ENCODE measurements at regions not wholly inside any gene's neighbourhood (a gene's known extent, or its start where the extent isn't known, plus 50 kb on each side); places are given as distances from the start of the nearest gene placed in this dataset.

DNA sequence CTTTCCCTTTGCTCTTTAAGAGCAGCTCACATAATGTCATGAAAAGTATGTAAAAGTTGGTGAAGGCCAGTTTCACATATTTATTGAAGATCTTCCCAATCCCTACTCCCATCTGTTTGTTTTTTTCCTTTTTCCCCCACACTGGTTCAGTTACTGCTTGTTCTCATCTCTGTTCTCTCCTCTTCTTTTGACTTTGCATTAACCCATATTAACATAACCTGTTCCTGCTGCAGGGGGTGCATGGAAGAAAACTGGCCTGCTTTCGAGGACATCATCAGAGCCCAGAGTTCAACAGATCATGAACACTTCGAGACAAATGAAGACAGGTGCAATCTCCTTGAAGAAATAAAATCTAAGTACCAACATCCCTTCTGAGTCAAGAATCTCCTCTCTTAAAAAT lies 93.3 kb upstream of the FAM3C start:
- DNase-seq = no peak

DNA sequence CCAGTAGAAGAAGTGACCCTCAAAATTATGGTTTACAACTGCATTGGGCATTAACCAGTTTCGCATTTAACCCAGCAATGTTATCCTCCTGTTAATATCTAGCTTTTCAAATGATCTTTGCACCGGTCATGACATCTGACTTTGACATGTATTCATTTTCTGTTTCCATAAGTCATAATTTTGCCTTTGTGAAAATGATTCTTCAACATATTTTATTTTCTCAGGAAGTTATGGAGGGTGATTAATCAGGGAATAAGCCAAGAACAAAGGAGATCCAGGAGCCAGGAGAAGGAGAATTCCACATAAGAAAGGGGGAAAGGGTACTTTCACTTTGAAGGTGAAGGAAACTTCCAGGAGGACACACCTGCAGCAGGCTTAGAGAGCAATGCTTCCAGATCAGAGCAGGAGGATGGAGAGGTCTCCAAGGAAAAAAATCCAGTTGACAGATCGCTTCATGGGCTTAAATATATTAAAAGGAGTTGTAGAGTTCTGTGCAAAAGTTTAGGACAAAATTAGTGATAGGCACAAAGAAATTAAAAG lies 92.1 kb upstream of the FAM3C start:
- DNase-seq = no peak

DNA sequence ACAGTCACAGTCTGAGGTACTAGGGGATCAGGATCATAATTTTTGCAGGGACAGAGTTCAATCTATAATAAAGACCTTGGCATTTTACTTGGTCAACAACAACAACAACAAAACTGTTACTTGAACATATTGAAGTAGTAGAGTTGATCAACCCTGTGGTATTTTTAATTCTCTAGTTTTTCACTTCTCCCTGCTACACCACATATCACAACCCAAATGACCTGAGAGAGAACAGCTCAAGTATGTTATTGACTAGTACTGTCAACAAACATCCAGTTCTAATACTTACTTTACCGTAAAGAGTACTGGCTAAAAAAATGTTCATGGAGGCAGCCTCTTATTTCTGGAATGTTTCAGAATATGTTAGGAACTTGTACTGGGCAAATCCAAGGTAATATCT lies 90.5 kb upstream of the FAM3C start:
- no peak for DNase-seq

DNA sequence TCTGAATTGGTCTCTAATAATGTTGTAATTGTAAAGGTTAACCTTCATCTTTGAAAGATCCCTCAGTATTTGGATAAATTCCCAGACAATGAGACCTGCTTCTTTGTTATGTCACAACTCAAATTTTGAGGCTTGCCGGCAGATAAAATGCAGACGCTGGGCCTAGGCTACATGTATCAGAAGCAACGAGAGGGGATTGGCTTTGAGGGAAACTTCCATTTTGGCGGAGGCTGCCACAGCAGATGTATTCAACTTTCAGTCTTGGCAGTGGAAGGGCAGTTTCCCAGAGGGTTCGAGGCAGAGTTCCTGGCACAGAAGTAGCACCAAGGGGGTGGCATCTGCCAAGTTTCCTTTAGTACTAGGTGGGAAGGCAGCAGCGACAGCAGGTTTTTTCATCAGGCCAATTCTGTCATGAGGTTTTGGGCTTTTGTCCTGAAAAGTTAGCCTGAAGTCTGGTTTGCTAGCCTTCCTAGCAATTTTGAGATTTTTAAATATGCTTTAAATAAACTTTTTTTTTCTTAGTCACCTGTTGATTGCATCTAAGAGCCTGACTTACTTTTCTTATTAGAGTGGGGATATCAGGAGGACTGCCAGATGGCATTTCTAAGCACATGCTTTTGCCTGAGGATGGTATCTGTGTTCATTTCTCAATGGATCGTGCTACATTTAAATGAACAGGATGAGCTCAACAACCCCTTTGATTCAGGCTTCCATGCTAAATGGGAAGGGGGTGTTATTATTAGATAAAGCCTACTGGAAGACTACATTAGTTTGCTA lies 89.5 kb upstream of the FAM3C start:
- peak; percentile 62 for DNase-seq

DNA sequence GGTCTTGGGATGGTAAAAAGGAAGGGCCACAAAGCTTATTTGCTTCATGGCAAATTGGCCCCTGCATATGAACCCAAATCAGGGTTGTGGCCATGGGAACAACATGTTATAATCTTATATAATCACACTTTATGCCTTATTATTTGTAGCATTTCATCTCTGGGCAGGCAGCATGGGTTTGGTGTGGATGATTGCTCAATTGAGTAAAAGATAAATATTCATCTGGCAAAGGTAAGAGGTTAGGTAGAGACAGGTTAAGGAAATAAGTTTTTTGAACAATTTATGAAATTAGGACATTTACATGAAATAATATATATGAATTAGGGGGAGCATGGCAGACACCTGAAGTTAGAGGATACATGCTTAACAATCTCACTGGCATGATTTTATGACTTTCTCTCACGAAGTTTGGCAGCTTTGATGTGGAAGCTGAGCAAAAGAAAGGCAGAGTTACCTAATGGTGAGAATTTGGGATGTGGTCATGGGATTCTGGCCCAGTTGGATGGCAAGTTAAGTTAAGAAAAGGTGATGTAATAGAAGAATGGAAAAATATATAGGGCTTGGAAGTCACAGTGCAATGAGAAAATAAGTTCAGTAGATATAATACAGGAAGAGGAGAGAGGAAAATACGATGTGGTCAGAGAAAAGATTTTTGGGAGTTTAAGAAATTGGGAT lies 88.1 kb upstream of the FAM3C start:
- DNase-seq = no peak

DNA sequence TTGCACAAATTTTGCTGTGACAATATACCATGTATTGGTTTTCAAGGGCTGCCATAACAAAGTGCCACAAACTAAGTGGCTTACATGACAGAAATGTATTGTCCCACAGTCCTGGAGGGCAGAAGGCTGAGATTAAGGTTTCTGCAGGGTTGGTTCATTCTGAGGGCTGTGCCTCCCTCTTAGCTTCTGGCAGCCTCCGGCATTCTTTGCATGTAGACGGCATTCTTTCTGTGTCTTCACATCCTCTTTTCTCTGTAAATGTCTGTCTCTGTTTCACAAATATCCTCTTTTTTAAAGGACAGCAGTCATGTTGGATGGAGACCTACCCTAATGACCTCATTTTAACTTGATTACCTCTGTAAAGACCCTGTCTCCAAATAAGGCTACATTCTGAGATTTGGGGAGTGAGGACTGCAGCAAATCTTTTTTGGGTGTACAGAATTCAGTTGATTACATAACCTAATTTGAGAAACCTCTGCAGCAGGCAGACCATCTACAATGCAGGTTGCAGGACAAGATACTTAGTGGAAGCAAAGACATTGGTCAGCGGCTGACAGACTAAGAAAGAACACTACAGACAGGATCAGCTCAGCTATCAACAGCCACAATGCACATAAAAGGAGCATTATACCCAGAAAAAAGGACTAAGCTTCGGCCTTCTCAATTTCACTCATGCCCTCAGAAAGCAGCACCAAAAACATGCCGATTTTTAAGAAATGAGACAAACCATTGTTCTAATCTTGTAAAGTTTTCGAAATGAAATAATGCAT lies 84.6 kb upstream of the FAM3C start:
- DNase-seq = no peak

DNA sequence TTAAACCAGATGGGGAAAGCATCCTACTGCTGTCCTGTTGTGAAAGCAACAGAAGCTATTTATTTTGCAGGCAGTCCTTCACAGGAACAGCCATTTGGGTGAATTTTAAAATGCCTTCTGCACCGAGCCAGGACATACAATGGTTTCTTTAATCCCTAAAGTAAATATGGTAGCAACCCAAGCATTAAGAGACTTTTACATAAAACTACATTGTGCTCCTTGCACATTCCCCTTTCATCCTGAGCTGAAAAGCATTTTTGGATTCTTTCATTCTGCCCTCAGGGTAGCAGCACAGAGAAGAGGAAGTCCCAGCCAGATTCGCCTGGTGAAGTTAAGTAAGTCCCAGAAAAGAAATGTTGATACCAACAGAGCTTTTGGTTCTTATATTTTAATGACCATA lies 84.0 kb upstream of the FAM3C start:
- no peak for DNase-seq

DNA sequence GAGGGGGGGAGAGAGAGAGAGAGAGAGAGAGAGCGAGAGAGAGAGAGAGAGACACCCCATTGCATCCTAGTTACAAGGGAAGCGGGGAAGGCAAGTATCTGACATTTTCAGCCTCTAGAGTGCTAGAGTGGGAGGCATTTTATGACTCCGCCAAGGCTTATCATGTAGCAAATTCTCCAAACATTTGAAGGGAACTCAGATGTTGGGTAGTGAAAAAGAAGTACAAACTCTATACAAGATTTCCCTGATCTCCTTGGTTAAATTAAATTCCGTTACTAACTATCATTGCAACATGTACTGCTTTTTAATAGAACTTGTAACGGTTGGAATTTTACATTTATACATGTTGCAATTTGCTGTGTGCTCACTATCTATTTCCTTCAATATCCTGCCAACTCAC lies 83.4 kb upstream of the FAM3C start:
- no peak for DNase-seq

DNA sequence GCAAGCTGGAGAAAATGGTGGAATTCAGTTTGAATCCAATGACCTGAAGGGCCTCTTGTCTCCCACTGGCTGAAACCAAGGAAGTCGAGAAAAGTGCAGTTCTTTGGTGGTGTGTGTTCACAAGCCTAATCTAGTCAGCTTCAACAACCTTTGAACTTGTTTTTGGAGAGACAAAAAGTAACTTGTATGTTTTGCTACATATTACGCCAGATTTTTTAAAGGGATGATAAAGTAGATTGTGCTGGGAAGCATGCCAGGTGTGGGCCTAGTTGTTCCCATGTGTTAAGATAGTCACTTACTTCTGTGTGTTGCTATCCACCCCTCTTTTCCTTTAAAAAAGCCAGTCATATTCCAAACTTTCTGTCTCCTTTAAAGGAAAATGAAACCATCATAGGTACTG lies 79.7 kb upstream of the FAM3C start:
- DNase-seq = no peak

DNA sequence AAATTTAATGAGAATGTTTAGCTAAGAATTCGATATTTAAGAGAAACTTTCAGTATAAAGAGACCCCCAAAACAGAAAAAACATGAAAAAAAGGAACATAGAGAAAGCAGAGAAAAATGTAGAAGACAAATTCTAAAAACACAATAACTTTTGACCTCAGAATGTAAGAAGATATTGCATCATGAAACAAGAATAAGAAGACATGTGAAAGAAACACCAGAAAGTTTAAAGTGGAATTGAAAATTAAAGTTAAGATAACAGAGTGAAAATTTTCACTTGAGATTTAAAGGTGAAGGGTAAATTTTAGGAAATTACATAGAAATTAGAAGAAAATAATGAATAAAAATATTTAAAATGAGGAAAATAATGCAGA lies 78.2 kb upstream of the FAM3C start:
- DNase-seq = no peak

DNA sequence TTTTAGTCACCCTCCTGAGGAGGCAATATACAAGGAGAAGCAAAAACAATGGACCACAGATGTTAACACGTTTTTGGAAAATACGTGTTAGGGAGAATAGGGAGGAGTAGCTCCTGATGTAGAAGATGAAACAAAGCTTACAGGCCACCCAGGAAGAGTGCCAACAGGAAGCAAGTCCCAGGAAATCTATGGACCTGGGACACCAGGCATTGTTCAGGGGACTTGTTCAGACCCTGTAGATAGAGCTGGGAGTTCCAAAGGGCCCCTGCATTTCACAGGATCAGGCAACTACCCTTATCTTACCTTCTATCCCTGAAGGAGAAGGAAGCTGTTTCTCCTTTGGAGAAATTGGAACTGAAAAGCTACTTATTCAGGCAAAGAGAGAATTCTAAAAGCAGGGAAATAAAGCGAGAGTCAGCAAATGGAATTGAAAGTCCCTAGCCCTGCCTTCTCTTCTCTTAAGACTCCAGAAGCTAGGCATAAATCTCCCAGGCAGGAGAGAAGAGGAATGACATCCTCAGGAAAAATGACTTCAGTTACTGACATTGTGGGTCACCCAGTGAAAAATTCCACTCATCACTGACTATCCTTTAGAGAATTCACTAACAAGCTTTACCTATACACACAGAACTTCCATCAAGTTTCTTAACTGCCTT lies 77.7 kb upstream of the FAM3C start:
- DNase-seq = no peak

DNA sequence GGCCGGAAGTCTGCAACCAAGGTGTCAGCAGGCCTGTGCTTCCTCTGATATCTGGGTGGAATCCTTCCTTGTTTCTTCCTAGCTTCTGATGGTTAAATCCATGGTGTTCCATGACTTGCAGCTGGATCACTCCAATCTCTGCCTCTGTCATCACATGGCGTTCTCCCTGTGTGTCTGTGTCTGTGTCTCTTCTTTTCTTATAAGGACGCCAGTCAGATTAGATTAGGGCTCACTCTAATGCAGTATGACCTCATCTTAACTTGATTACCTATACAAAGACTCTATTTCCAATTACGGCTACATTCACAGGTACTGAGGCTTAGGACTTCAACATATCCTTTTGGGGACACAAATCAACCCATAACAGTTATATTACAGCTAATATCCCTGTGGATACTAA lies 70.3 kb upstream of the FAM3C start:
- DNase-seq = no peak

DNA sequence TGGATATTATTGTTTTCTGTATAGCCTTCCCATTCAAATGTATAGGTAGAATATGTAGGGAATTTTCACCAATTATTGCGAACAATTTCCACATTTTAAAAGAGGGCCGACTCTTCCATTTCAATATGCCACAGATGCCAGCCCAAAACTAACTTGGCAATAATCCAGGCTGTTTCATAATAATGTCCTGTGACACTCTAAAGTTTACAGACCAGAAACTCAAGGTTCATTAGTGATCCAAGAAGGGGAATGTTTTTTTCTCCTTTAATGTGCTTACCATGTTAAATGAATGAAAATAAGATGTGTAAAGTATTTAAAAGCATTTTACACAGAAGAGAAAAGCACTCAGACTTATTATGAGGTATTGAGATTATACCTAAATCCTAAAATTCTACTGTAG lies 63.0 kb upstream of the FAM3C start:
- no peak for DNase-seq

DNA sequence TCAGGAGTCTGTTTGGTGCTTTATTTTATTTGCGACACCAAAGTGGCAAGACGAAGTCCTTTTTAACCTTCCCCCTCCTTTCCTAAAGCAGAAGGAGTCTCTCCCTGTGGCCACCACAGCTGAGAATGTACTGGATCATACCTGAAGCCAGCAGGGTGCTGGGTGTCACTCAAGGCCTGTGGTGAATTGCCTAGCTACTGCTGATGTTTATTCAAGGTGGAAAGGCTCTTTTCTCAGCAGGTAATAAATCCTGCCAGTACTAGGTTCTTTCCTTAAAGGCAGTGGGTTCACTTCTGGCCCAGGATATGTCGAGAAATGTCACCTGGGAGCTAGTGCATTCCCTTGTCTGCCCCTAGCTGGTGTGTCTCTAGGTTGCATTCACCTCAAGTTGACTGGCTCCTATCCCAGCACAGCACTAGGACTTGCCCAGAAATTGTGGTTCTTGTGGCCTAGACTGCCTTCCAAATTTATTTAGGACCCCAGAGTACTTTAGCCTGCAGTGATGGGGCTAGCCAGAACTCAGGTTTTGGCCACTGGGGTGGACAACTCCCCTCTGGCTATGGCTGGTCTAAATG lies 60.8 kb upstream of the FAM3C start:
- no peak for DNase-seq

DNA sequence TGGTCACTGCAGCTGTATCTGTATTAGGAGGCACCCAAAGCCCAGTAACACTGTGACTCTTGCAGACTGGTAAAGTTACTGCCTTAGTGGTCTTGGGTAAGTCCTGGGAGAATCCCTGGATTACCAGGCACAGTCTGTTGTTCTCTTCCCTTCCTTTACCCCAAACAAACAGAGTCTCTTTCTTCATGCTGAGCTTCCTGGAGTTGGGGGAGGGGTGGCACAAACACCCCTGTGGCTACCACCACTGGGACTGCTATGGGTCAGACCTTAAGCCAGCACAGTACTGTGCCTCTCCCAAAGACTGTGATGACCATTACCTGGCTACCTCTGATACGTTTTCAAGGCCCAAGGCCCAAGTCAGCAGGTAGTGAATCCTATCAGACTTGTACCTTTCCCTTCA lies 59.9 kb upstream of the FAM3C start:
- no peak for DNase-seq

DNA sequence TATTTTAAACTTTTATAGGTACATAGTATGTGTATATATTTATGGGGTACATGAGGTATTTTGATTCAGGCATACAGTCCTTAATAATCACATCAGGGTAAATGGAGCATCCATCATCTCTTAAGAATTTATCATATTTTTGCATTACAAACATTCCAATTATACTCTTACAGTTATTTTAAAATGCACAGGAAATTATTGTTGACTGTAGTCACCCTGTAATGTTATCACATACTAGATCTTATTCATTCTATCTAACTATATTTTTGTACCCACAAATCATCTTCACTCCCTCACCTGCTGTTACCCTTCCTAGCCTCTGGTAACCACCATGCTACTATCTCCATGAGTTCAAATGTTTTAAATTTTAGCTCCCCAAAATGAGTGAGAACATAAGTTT lies 56.3 kb upstream of the FAM3C start:
- DNase-seq = no peak

DNA sequence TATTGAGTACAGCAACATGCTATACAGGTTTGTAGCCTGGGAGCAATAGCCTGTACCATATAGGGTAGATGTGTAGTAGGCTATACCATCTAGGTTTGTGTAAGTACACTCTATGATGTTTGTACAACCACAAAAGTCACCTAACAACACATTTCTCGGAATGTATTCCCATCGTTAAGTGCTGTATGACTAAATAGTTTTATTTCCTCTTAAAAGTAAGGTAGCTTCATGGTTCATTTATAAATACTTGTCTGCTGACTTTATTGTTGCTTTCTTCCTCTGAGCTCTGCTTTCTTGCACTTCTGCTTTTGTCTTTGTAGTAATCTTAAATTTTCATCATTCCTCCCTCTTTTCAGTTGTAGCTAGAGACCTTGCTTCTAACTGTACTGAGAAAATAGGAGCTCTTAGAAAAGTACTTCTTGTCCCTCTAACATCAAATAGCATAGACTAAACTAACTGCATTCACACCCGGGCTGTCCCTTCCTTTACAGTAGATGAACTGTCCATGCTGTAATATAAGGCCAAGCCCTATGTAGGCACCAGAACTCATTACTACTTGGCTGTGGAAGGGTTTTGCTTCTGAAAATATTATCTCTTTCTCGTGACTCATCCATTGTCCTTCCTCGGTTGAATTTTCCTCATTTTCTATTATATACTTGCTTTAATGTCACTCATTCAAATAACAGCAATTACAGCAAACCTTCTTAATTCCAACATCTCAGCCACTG lies 55.4 kb upstream of the FAM3C start:
- DNase-seq = no peak

DNA sequence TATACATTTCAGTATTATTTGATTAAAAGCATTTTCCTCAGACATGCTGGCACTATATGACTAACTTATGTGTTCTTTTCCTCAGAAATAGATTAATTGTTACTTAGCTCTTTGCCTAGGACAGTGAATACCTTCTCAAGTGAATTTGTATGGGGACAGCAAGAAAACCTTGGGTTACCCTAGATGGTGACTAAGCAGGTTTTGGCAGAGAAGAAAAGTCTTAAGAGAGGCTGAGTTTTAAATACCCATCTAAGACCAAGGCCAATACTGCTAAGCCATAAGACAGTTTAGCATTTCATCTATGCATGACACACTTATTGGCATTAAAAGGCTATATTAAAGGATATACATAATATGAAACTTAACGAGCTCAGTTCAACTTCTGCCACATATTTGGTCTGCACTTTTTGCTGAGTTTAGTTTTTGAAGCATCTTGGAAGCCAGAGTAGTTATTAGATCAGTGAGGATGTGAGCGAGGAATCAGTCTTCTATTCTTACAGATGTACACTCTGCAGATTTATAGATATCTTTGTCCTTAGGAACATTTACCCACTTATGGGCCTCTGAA lies 54.6 kb upstream of the FAM3C start:
- DNase-seq = no peak

DNA sequence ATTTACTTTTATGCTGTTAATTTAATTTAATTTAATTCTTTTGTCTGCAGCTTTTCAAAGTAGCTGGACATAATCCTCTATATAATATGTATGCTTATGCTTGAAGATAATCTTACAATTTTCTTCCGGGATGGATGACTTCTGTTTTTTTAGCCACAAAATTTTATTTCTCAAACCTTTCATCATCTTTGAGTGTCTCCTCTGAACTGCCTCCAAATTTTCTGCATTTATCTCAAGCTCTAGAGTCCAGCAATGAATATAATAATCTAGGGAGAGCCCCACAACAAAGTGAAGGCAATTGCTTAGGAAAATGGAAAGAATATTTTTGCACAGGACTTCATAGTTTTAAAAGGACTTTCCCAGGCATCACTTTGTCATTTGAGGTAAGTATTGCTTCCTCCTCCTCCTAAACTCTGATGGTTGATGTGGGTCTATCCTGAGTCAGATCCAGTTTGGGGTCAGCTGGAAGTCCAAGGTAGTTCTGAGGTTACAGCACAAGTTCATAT lies 53.7 kb upstream of the FAM3C start:
- no peak for DNase-seq

DNA sequence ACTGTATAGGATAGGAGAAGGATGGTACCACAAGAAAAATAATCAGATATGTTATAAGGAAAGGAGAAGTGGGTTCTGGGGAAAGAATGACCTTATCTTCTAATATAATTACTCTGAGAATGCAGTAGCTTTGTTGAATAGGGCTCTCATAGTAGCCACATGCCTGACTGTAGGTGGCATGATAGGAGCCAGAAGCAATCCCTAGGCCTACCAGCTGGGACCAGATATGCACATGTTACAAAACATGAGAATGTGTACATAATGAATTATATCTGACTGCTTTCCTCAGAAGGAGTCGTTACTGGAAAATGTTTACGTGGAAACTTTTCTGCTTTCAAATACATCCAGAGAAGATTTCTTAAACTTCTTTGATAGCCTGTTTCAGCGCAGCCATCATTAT lies 53.2 kb upstream of the FAM3C start:
- DNase-seq = no peak

DNA sequence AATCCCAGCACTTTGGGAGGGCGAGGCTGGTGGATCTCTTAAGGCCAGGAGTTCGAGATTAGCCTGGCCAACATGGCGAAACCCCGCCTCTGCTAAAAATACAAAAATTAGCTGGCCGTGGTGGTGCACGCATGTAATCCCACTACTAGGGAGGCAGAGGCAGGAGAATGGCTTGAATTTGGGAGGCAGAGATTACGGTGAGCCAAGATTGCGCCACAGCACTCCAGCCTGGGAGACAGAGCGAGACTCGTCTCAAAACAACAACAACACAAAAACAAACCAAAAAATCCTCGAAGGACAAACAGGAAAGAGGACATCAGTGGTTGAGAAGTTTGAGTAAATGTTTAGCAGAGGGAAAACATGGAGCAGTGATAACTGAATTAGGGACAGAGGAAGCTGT lies 52.3 kb upstream of the FAM3C start:
- DNase-seq = no peak

All from hindlimb muscle (tissue), 1 donor.